ENCODE measurements at regions not wholly inside any gene's neighbourhood (a gene's known extent, or its start where the extent isn't known, plus 50 kb on each side); places are given as distances from the start of the nearest gene placed in this dataset.

DNA sequence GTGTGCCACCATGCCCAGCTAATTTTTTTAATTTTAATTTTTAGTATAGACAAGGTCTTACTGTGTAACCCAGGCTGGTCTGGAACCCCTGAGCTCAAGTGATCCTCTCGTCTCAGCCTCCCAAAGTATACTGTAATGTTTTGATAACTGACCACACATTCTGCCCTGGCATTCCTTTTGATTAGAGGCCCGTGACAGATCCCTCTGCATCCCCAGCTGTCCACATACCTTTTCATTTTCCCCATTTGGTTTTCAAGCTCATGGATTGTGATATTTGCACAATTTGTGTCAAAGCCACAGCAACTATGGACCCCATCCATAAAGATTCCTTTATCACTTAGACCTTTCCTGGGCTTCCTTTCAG lies 116.8 kb upstream of the ATP1A1 start:
- TF ChIP-seq, protein P1, sequence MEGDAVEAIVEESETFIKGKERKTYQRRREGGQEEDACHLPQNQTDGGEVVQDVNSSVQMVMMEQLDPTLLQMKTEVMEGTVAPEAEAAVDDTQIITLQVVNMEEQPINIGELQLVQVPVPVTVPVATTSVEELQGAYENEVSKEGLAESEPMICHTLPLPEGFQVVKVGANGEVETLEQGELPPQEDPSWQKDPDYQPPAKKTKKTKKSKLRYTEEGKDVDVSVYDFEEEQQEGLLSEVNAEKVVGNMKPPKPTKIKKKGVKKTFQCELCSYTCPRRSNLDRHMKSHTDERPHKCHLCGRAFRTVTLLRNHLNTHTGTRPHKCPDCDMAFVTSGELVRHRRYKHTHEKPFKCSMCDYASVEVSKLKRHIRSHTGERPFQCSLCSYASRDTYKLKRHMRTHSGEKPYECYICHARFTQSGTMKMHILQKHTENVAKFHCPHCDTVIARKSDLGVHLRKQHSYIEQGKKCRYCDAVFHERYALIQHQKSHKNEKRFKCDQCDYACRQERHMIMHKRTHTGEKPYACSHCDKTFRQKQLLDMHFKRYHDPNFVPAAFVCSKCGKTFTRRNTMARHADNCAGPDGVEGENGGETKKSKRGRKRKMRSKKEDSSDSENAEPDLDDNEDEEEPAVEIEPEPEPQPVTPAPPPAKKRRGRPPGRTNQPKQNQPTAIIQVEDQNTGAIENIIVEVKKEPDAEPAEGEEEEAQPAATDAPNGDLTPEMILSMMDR (IDR thresholded peaks at IDR 0.05; ENCODE audit: insufficient read depth, low read length, severe bottlenecking), result no peak
- Histone ChIP-seq H3K4me3 (ENCODE audit: low read depth, low read length) (no peak overlapping the region), H3K36me3 (ENCODE audit: control insufficient read depth, insufficient read depth, low read length) (no peaks in the 10 kb centered on the region), H3K27me3 (ENCODE audit: control insufficient read depth, insufficient read depth, low read length) (no peaks in the 10 kb centered on the region)
- DNase-seq (ENCODE audit: low read depth) (no peak), FAIRE-seq (no peak)

DNA sequence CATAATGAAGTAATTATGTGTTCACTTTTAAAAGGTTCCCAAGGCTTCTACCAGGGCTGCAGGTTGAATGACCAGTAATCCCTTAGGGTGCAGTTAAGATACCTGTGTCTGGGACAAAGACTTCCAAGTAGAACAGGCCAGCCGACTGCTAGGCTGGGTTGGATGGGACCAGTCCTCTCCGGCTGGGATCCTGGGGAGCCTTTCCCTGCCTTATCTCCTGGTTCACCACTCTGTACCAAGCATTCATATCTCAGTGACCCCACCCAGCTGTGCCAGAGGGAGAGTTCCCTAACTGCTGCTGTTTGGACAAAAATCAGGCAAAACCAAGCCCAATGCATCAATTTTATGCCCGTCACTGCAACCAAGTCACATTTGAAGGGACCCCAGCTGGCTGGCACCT lies 116.2 kb upstream of the ATP1A1 start:
- Histone ChIP-seq H3K4me3 (ENCODE audit: low read depth, low read length) (no peak overlapping the region), H3K36me3 (ENCODE audit: control insufficient read depth, insufficient read depth, low read length) (no peaks in the 10 kb centered on the region), H3K27me3 (ENCODE audit: control insufficient read depth, insufficient read depth, low read length) (no peaks in the 10 kb centered on the region)
- TF ChIP-seq, protein P1 (IDR thresholded peaks at IDR 0.05; ENCODE audit: insufficient read depth, low read length, severe bottlenecking), result no peak
- DNase-seq (ENCODE audit: low read depth), result no peak
- no peak for FAIRE-seq

- TF ChIP-seq, protein P1 (IDR thresholded peaks at IDR 0.05; ENCODE audit: insufficient read depth, low read length, severe bottlenecking), result no peak
- no peaks in the 10 kb centered on the region for H3K27me3 ChIP-seq (ENCODE audit: control insufficient read depth, insufficient read depth, low read length)
- H3K36me3 ChIP-seq (ENCODE audit: control insufficient read depth, insufficient read depth, low read length), result no peaks in the 10 kb centered on the region
- no peak for DNase-seq (ENCODE audit: low read depth)
- no peak for FAIRE-seq
- H3K4me3 ChIP-seq (ENCODE audit: low read depth, low read length), result no peak overlapping the region
Measured at GRCh38 chr1:116257341-116257767, 115.7 kb upstream of the ATP1A1 start.

- H3K4me3 ChIP-seq (ENCODE audit: low read depth, low read length), result no peak overlapping the region
- TF ChIP-seq, protein P1 (IDR thresholded peaks at IDR 0.05; ENCODE audit: insufficient read depth, low read length, severe bottlenecking), result no peak
- DNase-seq (ENCODE audit: low read depth), result no peak
- H3K27me3 ChIP-seq (ENCODE audit: control insufficient read depth, insufficient read depth, low read length), result no peaks in the 10 kb centered on the region
- no peaks in the 10 kb centered on the region for H3K36me3 ChIP-seq (ENCODE audit: control insufficient read depth, insufficient read depth, low read length)
- no peak for FAIRE-seq
Measured at GRCh38 chr1:116257836-116258235, 115.2 kb upstream of the ATP1A1 start.

DNA sequence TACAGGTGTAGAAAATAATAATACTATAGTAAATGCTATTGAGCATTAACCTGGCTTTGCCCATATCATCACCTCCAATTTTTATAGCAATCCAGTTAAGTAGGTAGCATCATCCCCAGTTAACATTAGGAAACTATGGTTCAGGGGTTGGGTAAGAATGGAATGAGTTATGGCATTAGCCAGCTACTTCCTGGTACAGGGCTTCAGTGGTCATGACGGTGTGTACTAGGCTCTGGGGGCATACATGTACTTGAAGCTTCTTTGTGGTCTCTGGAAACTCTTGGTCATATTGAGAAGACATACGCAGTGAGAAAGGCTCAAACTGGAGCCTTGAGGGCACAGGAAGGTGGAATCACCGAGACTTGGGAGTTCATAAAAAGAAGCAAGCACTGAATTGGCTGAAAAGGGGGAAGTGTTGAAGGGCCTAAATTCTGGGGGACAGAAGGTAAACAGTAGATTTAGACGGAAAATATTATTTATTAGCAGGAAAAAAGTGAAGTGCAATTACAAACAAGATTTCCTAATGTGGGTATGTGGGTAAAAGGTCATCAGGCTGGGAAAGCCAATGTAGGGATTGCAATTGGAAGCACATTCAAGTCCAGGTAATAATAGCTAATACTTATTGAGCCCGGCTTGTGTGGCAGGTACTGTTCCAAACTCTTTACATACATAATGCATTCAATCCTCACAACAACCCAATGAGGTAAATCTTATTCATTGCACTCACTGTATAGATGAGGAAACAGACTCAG lies 114.2 kb upstream of the ATP1A1 start:
- Histone ChIP-seq H3K4me3 (ENCODE audit: low read depth, low read length) (no peak overlapping the region), H3K27me3 (ENCODE audit: control insufficient read depth, insufficient read depth, low read length) (no peaks in the 10 kb centered on the region), H3K36me3 (ENCODE audit: control insufficient read depth, insufficient read depth, low read length) (no peaks in the 10 kb centered on the region)
- TF ChIP-seq, protein P1 (IDR thresholded peaks at IDR 0.05; ENCODE audit: insufficient read depth, low read length, severe bottlenecking), result no peak
- DNase-seq (ENCODE audit: low read depth) (no peak), FAIRE-seq (no peak)

DNA sequence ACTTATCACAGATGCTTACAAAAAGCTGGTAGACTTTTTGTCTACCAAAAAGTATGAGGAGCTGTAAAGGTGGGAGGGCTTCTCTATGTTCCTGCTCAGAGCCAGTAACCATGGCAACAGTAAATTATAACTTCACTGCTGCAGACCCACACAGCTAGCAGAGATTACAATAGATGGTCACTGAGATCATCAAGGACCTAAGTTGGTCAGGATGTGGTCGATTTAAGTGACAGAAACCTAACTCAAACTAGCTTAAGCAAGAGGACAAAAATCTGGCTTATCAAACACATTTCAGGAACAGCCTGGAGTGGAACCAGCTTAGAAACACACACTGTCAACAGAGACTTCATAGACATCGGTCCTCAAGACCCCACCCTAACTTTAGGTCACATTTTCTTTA lies 113.4 kb upstream of the ATP1A1 start:
- TF ChIP-seq, protein P1 (IDR thresholded peaks at IDR 0.05; ENCODE audit: insufficient read depth, low read length, severe bottlenecking), result no peak
- no peak for FAIRE-seq
- no peak overlapping the region for H3K4me3 ChIP-seq (ENCODE audit: low read depth, low read length)
- no peak for DNase-seq (ENCODE audit: low read depth)
- H3K36me3 ChIP-seq (ENCODE audit: control insufficient read depth, insufficient read depth, low read length), result no peaks in the 10 kb centered on the region
- H3K27me3 ChIP-seq (ENCODE audit: control insufficient read depth, insufficient read depth, low read length), result no peaks in the 10 kb centered on the region
